Activated B cell treated with CpG ODN at 0.5 μM for 24 hours (primary cell): ENCODE measurements at regions not wholly inside any gene's neighbourhood (a gene's known extent, or its start where the extent isn't known, plus 50 kb on each side); places are given as distances from the start of the nearest gene placed in this dataset.

Source experiments
- ATAC-seq: fragments of 200-7000 bp; cut with Tn5 transposase; one replicate; pipeline ENCODE4 v1.10.0; 2021; ENCODE audit warnings: low read depth, mild to moderate bottlenecking, moderate library complexity
- CTCF ChIA-PET: fragments of 350-600 bp; sonication (Branson Sonifier 250); formaldehyde crosslinking; loops from one replicate; lab custom pipeline; 2021; ENCODE audit warnings: antibody characterized with exemption; lab: Charles Lee
- POLR2A ChIA-PET: fragments of 350-600 bp; sonication (Branson Sonifier 250); formaldehyde crosslinking; loops from one replicate; lab custom pipeline; 2021; ENCODE audit warnings: antibody characterized with exemption; lab: Charles Lee
- DNase-seq: peaks from one replicate; pipeline ENCODE4 v3.0.0; 2022
- H3K27ac Mint-ChIP-seq: one replicate; pipeline ENCODE4 v1.8.0; 2020; ENCODE audit warnings: mixed read lengths
- H3K27me3 Mint-ChIP-seq: one replicate; pipeline ENCODE4 v1.8.0; 2021; ENCODE audit warnings: mixed read lengths
- H3K36me3 Mint-ChIP-seq: one replicate; pipeline ENCODE4 v1.8.0; 2021; ENCODE audit warnings: low read depth, mixed read lengths
- H3K4me1 Mint-ChIP-seq: one replicate; pipeline ENCODE4 v1.8.0; 2021; ENCODE audit warnings: mixed read lengths
- H3K4me3 Mint-ChIP-seq: one replicate; pipeline ENCODE4 v1.8.0; 2020; ENCODE audit warnings: mild to moderate bottlenecking, mixed read lengths
- H3K9me3 Mint-ChIP-seq: one replicate; pipeline ENCODE4 v1.8.0; 2020; ENCODE audit warnings: mixed read lengths
- intact Hi-C: fragments of 100-400 bp; cut with micrococcal nuclease; formaldehyde crosslinking; loops from one replicate; pipeline ENCODE4 v1.15.1; 2024
- TF ChIP-seq, protein P1 (sequence below): fragments of 200-600 bp; IDR thresholded peaks from one replicate; pipeline ENCODE4 v1.8.0; 2022; ENCODE audit warnings: antibody characterized with exemption, mild to moderate bottlenecking

DNA sequence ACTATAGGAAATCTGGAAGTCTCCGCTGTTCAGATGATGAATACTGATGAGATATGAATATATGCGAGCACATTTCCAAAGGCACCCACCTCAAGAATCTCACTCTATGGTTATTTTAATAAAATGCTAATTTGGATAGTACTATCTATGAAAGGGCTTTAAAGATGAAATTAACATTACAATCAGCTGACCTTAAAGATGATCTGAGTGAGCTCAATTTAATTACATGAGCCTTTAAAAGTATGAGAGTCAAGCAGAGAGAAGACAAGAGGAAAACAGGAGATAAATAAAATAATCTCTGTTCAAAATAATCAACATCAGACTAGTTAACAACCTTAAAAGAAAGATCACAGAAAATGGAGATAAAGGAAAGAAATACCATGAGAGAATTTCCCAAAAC is 474.1 kb upstream of the TUSC1 start:
- Mint-ChIP-seq H3K4me3 (no peak overlapping the region), H3K36me3 (no peaks in the 10 kb centered on the region), H3K27me3 (no peaks in the 10 kb centered on the region), H3K9me3 (peaks cover under 1% of the 10 kb centered on the region), H3K27ac (no peak overlapping the region), H3K4me1 (no peaks in the 10 kb centered on the region)
- intact Hi-C loops, result no loop called here
- POLR2A ChIA-PET, result no interaction called here
- ATAC-seq (no peak), DNase-seq (no peak)
- CTCF ChIA-PET, result no interaction called here
- TF ChIP-seq, protein P1, sequence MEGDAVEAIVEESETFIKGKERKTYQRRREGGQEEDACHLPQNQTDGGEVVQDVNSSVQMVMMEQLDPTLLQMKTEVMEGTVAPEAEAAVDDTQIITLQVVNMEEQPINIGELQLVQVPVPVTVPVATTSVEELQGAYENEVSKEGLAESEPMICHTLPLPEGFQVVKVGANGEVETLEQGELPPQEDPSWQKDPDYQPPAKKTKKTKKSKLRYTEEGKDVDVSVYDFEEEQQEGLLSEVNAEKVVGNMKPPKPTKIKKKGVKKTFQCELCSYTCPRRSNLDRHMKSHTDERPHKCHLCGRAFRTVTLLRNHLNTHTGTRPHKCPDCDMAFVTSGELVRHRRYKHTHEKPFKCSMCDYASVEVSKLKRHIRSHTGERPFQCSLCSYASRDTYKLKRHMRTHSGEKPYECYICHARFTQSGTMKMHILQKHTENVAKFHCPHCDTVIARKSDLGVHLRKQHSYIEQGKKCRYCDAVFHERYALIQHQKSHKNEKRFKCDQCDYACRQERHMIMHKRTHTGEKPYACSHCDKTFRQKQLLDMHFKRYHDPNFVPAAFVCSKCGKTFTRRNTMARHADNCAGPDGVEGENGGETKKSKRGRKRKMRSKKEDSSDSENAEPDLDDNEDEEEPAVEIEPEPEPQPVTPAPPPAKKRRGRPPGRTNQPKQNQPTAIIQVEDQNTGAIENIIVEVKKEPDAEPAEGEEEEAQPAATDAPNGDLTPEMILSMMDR, result no peak

DNA sequence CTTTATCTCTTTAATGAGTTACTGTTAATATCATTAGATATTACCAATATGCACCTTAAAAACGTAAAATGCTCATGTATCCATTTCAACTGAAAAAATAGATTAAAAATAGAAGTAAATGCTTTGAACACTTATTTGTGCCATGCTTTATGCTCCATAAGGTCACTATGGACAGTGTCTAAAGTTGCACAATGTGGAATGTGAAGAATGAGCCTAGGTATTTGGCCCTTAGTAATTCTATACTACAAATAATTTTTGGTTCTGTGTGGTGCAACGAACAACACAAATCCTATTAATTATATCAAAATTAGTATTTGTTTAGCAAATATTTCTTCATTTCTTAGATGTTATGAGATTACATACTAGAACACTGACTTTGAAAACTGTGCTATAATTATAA is 469.9 kb upstream of the TUSC1 start:
- H3K4me3 Mint-ChIP-seq, result no peak overlapping the region
- H3K27ac Mint-ChIP-seq, result no peak overlapping the region
- ATAC-seq (no peak), DNase-seq (no peak)
- no peaks in the 10 kb centered on the region for H3K27me3 Mint-ChIP-seq
- intact Hi-C loops, result no loop called here
- no peaks in the 10 kb centered on the region for H3K36me3 Mint-ChIP-seq
- TF ChIP-seq, protein P1, result no peak
- POLR2A ChIA-PET, result no interaction called here
- H3K4me1 Mint-ChIP-seq, result no peaks in the 10 kb centered on the region
- CTCF ChIA-PET, result no interaction called here
- H3K9me3 Mint-ChIP-seq, result no peaks in the 10 kb centered on the region

DNA sequence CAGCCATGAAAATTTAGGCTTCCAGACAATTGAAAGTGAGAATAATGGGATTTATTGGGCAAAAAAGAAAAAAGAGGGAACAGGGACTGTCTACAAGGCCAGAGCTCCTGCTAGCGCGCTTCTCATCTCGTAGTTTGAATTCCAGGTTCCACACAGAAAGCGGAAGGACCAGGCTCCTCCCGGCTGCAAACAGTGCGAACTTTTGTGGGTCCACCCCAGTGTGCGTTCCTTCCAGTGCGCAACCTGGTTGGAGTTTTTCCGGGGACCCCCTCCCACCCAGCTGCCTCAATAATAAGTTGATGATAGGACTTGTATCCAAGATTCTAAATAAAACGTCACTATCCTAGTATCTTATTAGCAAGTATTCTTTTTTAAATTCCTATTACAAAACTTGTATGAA is 467.7 kb upstream of the TUSC1 start:
- H3K27ac Mint-ChIP-seq, result no peak overlapping the region
- H3K4me1 Mint-ChIP-seq, result no peaks in the 10 kb centered on the region
- ChIA-PET CTCF (no interaction called here), POLR2A (no interaction called here)
- ATAC-seq (no peak), DNase-seq (no peak)
- H3K27me3 Mint-ChIP-seq, result no peaks in the 10 kb centered on the region
- TF ChIP-seq, protein P1, result no peak
- intact Hi-C loops, result no loop called here
- H3K4me3 Mint-ChIP-seq, result no peak overlapping the region
- no peaks in the 10 kb centered on the region for H3K9me3 Mint-ChIP-seq
- H3K36me3 Mint-ChIP-seq, result no peaks in the 10 kb centered on the region

DNA sequence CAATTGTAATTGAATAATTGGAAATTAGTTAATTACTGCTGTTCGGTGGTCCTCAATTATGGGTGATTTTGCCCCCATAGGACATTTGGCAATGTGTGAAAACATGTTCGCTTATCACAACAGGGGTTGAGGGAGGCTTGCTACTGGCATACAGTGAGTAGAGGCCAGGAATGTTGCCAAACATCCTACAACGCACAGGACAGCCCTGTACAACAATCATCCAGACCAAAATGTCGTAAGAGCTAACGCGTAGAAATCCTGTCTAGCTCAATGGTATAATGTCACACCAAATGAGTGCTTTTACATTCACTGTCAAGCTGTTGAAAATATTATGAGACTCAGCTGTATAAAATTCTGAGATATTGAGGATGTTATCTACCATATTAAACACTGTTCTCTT is 464.4 kb upstream of the TUSC1 start:
- POLR2A ChIA-PET, result no interaction called here
- Mint-ChIP-seq H3K27ac (no peak overlapping the region), H3K4me3 (no peak overlapping the region), H3K9me3 (no peaks in the 10 kb centered on the region), H3K36me3 (no peaks in the 10 kb centered on the region), H3K27me3 (no peaks in the 10 kb centered on the region), H3K4me1 (no peaks in the 10 kb centered on the region)
- CTCF ChIA-PET, result no interaction called here
- intact Hi-C loops, result no loop called here
- DNase-seq (no peak), ATAC-seq (no peak)
- TF ChIP-seq, protein P1, result no peak

DNA sequence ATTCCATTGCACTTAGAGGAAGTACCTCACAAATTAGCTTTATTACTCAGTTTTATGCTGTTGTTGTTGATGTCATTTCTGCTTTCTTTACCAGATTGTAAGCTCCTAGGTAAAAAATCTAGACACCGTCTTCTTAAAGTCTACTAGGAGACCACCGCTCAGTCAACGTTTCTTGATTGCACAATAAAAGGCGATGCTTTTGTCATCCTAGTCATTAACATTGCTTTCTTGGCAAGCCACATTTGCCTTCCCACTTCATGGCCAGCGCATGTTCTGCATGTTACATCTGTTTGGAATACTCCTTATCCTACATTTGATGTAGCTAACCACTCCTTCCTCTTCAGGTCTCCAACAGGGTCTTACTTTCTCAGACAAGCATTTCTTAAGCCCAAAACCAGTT is 464.0 kb upstream of the TUSC1 start:
- ChIA-PET POLR2A (no interaction called here), CTCF (no interaction called here)
- Mint-ChIP-seq H3K36me3 (no peaks in the 10 kb centered on the region), H3K9me3 (no peaks in the 10 kb centered on the region), H3K4me1 (no peaks in the 10 kb centered on the region), H3K27me3 (no peaks in the 10 kb centered on the region), H3K27ac (no peak overlapping the region), H3K4me3 (no peak overlapping the region)
- ATAC-seq, result no peak
- TF ChIP-seq, protein P1, result no peak
- intact Hi-C loops, result no loop called here
- no peak for DNase-seq
